HCT116 (cell line): ENCODE measurements at regions not wholly inside any gene's neighbourhood (a gene's known extent, or its start where the extent isn't known, plus 50 kb on each side); places are given as distances from the start of the nearest gene placed in this dataset.
"Not testable (repeated sequence)": the region's sequence is repeated elsewhere in the genome, so short reads cannot be mapped to it uniquely, and the experiment has no call there.

Experiments used
- ATF3 ChIP-seq: IDR thresholded peaks from 2 replicates; pipeline ENCODE4 v1.6.1; 2012
- CTCF ChIP-seq, 3 experiments: fragments of 200-600 bp in 1 of 3; sonication (generic) in 1 of 3; IDR thresholded peaks in 2 of 3; conservative IDR thresholded peaks in 1 of 3; 2 replicates each; pipeline ENCODE4 v1.5.1; 2012 to 2017; ENCODE audit warnings: low read depth in 2 of 3, low read length in 2 of 3, antibody characterized with exemption in 1 of 3, borderline replicate concordance in 1 of 3, control low read depth in 1 of 3, mild to moderate bottlenecking in 1 of 3, mixed read lengths in 1 of 3, mixed run types in 1 of 3, moderate library complexity in 1 of 3; ENCODE audit not compliant: insufficient read depth in 1 of 3
- EZH2 ChIP-seq: fragments of 200-600 bp; sonication (generic); IDR thresholded peaks from 2 replicates; pipeline ENCODE4 v1.6.1; 2017; ENCODE audit warnings: antibody characterized with exemption, mixed run types
- EZH2phosphoT487 ChIP-seq: fragments of 200-600 bp; IDR thresholded peaks from 2 replicates; pipeline ENCODE4 v1.6.1; 2018; ENCODE audit warnings: antibody characterized with exemption, borderline replicate concordance
- JUND ChIP-seq: IDR thresholded peaks from 2 replicates; pipeline ENCODE4 v1.6.1; 2012
- MAX ChIP-seq: IDR thresholded peaks from 2 replicates; pipeline ENCODE4 v1.6.1; 2012
- POLR2A ChIP-seq: IDR thresholded peaks from 2 replicates; pipeline ENCODE4 v1.7.0; 2011; ENCODE audit warnings: borderline replicate concordance; ENCODE audit not compliant: insufficient read depth, insufficient read length; ENCODE audit errors: extremely low read depth
- POLR2AphosphoS5 ChIP-seq: IDR thresholded peaks from 2 replicates; pipeline ENCODE4 v1.6.1; 2011; ENCODE audit warnings: mild to moderate bottlenecking, low read depth, low read length, moderate library complexity
- RAD21 ChIP-seq: IDR thresholded peaks from 2 replicates; pipeline ENCODE4 v1.6.1; 2012; ENCODE audit warnings: low read depth, mild to moderate bottlenecking
- REST ChIP-seq: IDR thresholded peaks from 2 replicates; pipeline ENCODE4 v1.6.1; 2012; ENCODE audit warnings: low read depth
- SRF ChIP-seq: IDR thresholded peaks from 2 replicates; pipeline ENCODE4 v1.6.1; 2012; ENCODE audit warnings: low read depth
- TCF7L2 ChIP-seq: IDR thresholded peaks from 2 replicates; pipeline ENCODE4 v1.7.0; 2011; ENCODE audit warnings: borderline replicate concordance, inconsistent platforms; ENCODE audit not compliant: insufficient read depth, insufficient read length; ENCODE audit errors: extremely low read depth
- YY1 ChIP-seq: IDR thresholded peaks from 2 replicates; pipeline ENCODE4 v1.6.1; 2011; ENCODE audit warnings: low read length, low read depth, moderate library complexity, mild to moderate bottlenecking; ENCODE audit not compliant: insufficient replicate concordance; ENCODE audit errors: extremely low read depth
- ZBTB33 ChIP-seq: IDR thresholded peaks from 2 replicates; pipeline ENCODE4 v1.6.1; 2011; ENCODE audit warnings: mild to moderate bottlenecking, low read length, moderate library complexity; ENCODE audit not compliant: insufficient replicate concordance; ENCODE audit errors: extremely low read depth

- not testable (repeated sequence) for TF ChIP-seq JUND; RAD21; POLR2AphosphoS5; CTCF (IDR thresholded peaks at IDR 0.05 in 2 of 3, conservative IDR thresholded peaks at IDR 0.05 in 1 of 3; ENCODE audit: borderline replicate concordance in 1 of 3, insufficient read depth in 1 of 3, low read depth in 2 of 3, low read length in 2 of 3); EZH2phosphoT487; ATF3; EZH2; REST; MAX; POLR2A; TCF7L2; ZBTB33; SRF; YY1
These were observed 73.8 kb upstream of the KRTAP5-11 start for GRCh38 chr11:71656513-71656912.
